ENCODE measurements at regions not wholly inside any gene's neighbourhood (a gene's known extent, or its start where the extent isn't known, plus 50 kb on each side); places are given as distances from the start of the nearest gene placed in this dataset.

- no peak for TF ChIP-seq SUZ12 (IDR thresholded peaks at IDR 0.05; ENCODE audit: extremely low read depth, insufficient read depth, insufficient read length)
- no peak for TF ChIP-seq ZNF274 (IDR thresholded peaks at IDR 0.05; ENCODE audit: low read depth, low read length)
- TF ChIP-seq YY1 (IDR thresholded peaks at IDR 0.05; ENCODE audit: insufficient read depth, insufficient read length), result no peak
These were observed 215.8 kb upstream of the PFKP start for GRCh38 chr10:2851566-2851965.

All from NT2/D1 (cell line).